AG09309 (cell line): ENCODE measurements at regions not wholly inside any gene's neighbourhood (a gene's known extent, or its start where the extent isn't known, plus 50 kb on each side); places are given as distances from the start of the nearest gene placed in this dataset.

Experiments
- DNase-seq: peaks from one replicate; pipeline ENCODE4 v3.0.0-alpha.2; 2010; ENCODE audit warnings: low read depth
- H3K4me3 ChIP-seq: 2 replicates; pipeline ENCODE4 v1.5.1; 2011; ENCODE audit warnings: mild to moderate bottlenecking, low read depth, low read length, moderate library complexity; ENCODE audit not compliant: control insufficient read depth
- TF ChIP-seq, protein P1 (sequence below): IDR thresholded peaks from 2 replicates; pipeline ENCODE4 v1.5.1; 2011; ENCODE audit warnings: mild to moderate bottlenecking, low read depth, low read length, inconsistent platforms; ENCODE audit not compliant: insufficient read depth, control insufficient read depth; ENCODE audit errors: missing control alignments

DNA sequence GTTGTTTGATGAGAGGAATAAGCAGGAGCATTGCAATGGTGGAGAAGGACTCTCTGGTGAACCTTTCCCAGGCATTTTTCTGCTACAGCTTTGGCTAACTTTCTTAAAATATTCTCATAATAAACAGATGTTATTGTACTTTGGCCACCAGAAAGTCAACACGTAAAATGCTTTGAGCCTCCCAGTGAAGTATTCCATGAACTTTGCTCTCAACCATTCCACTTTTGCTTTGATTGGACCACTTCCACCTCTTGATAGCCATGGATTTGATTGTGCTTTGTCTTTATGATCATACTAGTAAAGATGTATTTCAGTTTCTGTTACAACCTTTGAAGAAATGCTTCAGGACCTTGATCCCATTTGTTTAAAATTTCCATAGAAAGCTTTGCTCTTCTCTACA lies 241.1 kb downstream of the TENT5A start:
- H3K4me3 ChIP-seq: no peak overlapping the region
- no peak for DNase-seq
- TF ChIP-seq, protein P1, sequence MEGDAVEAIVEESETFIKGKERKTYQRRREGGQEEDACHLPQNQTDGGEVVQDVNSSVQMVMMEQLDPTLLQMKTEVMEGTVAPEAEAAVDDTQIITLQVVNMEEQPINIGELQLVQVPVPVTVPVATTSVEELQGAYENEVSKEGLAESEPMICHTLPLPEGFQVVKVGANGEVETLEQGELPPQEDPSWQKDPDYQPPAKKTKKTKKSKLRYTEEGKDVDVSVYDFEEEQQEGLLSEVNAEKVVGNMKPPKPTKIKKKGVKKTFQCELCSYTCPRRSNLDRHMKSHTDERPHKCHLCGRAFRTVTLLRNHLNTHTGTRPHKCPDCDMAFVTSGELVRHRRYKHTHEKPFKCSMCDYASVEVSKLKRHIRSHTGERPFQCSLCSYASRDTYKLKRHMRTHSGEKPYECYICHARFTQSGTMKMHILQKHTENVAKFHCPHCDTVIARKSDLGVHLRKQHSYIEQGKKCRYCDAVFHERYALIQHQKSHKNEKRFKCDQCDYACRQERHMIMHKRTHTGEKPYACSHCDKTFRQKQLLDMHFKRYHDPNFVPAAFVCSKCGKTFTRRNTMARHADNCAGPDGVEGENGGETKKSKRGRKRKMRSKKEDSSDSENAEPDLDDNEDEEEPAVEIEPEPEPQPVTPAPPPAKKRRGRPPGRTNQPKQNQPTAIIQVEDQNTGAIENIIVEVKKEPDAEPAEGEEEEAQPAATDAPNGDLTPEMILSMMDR: no peak

DNA sequence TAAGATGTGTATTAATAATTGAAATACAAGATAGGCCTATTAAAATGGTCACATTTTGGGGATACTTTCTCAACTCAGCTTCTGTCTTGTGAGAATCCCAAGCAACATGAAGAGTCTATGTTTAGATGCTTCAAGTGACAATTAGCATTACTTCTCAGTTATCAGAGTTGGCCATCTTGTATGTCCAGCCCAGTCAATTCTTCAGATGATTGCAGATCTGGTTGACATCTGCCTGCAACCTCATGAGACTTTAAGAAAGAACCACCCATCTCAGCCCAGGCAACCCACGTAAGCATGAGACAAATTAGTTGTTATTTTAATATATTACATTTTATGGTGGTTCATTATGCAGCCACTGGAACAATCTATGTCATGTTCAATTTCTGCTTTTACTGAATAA lies 256.5 kb downstream of the TENT5A start:
- H3K4me3 ChIP-seq: no peak overlapping the region
- no peak for DNase-seq
- TF ChIP-seq, protein P1: no peak

DNA sequence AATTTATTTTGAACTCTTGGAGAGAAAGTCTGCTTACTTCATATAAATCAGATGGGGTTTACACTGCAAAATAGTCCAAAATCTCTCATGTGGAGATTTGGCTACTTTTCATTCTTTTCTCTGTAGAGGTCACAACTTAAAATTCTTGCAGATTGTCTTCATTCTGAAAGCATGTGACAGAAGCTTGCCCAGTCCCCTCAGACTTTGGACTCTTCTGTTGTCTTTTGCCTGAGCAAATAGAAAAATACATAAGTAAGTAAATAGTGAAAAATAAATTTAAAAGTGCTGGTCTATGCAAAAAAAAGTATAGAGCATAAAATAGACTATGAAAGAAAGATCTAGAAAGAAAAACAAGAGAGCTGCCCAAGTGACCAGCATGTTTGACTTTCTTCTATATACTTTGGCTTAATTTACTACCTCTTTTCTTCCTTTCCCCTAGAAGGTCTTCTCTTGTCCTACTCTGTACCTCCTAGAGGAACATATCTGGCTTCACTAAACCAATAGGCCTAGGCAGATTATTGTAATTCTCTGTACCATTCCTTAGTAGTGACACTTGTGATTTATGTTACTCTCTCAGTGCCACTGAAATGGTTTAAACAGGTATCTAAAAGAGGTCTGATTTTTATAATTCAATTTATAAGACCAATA lies 260.9 kb downstream of the TENT5A start:
- no peak for DNase-seq
- TF ChIP-seq, protein P1: no peak
- H3K4me3 ChIP-seq: no peak overlapping the region

DNA sequence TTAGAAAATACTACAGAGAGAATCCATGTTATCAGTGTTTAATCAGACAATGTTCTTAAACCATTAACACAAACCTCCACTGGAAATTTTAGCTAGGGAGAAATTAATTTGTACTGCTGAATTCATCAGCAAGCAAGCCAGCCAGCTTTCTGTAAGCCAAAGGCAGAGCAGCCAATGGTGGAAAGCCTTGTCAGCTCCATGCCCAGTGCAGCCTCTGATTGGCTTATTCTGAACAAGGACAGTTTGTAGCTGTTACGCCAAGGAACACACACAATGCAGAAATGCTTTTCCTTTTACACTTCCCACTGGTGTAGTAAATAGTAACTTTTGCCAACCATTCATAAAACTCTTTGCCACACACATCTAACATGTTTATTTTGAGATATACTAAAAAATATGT lies 265.0 kb downstream of the TENT5A start:
- TF ChIP-seq, protein P1: no peak
- no peak for DNase-seq
- no peak overlapping the region for H3K4me3 ChIP-seq

DNA sequence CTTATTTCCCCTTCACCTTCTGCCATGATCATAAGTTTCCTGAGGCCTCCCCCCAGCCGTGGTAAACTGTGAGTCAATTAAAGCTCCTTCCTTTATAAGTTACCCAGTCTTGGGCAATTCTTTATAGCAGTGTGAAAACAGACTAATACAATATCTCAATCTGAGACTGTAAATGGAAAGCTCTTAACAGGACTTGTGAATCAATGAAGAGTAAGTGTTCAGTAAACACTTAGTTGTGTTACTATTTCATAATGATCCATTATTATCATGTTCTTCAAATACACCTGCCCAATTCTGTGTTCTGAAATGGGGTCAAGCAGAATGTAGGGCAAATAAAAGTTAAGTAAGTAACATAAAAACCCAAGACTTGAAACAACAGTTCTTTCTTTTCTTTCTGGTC lies 266.2 kb downstream of the TENT5A start:
- H3K4me3 ChIP-seq: no peak overlapping the region
- DNase-seq: no peak
- TF ChIP-seq, protein P1: no peak

DNA sequence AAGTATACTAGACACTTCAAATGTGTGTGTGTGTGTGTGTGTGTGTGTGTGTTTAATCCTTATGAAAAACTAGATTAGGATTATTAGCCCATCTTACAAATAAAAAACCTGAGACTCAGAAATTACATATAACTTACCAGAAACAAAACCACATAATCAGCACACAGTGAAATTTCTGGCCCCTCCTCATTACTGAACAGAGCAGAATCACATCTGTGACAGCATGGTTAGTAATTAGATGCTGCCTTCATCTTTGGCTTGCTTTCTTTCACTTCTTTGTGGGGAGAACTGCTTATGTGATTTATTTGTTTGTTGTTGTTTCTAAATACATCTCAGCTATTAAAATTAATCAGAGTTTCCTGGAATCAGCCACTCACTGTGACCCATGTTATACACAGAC lies 267.1 kb downstream of the TENT5A start:
- DNase-seq: no peak
- no peak overlapping the region for H3K4me3 ChIP-seq
- TF ChIP-seq, protein P1: no peak
